HG02642 (cell line): ENCODE measurements at regions not wholly inside any gene's neighbourhood (a gene's known extent, or its start where the extent isn't known, plus 50 kb on each side); places are given as distances from the start of the nearest gene placed in this dataset.
"Not testable (repeated sequence)": the region's sequence is repeated elsewhere in the genome, so short reads cannot be mapped to it uniquely, and the experiment has no call there.

ENCODE experiments used
- ATAC-seq: cut with Tn5 transposase; IDR thresholded peaks from one replicate; pipeline ENCODE4 v1.9.1; 2021; ENCODE audit warnings: mild to moderate bottlenecking; ENCODE audit not compliant: unreplicated experiment, poor library complexity

- no peak for ATAC-seq
Observed at GRCh38 chr7:138308136-138308535, 151.9 kb upstream of the TRIM24 start.

- no peak for ATAC-seq
Observed at GRCh38 chr7:138309186-138309585, 150.9 kb upstream of the TRIM24 start.

DNA sequence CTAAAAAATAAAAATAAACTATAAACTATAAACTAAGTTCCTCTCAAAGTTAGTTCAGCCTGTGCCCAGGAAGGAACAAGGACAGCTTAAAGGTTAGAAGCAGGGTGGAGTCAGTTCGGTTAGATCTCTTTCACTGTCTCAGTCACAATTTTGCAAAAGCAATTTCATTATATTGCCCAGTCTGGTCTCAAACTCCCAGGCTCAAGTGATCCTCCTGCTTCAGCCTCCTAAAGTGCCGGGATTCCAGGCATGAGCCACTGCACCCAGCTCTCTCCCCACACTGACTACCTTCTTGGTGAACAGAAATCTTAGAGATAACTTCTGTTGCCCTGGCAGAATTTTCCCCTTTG is 146.3 kb upstream of the TRIM24 start:
- no peak for ATAC-seq

- peak; percentile 94 for ATAC-seq
Observed at GRCh38 chr7:138316421-138317043, 143.5 kb upstream of the TRIM24 start.

GRCh38 chr7:138317044-138317596 is 142.9 kb upstream of the TRIM24 start:
- ATAC-seq = no peak

GRCh38 chr7:138324941-138325340 is 135.1 kb upstream of the TRIM24 start:
- ATAC-seq = no peak

DNA sequence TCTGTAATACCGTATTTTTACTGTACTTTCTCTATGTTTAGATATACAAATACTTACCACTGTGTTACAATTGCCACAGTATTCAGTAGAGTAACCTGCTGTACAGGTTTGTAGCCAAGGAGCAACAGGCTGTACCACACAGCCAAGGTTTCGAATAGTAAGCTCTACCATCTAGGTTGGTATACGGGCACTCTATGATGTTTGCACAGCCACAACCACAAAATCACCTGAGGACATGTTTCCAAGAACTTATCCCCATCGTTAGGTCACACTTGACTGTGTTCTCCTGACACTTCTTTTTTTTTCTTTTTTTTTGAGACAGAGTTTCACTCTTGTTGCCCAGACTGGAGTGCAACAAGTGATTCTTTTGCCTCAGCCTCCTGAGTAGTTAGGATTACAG is 134.6 kb upstream of the TRIM24 start:
- ATAC-seq = no peak

DNA sequence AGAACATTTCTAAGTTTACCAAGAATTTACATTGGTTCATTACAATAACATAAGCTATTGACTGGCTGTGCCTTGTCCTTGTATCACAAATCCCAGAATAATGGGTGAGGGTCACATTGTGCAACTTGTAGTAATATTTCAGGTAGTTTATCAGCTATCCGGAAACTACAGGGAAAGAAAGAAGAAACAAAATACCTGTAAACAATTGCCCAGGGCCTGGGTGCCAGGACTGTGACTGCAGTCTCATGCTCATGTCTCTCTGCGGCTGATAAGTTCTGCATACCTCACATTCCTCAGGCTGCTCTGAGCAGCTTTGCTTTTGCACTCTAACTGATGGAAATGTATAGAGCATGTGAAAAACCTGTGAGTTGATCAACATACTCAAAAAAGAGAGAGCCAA is 131.8 kb upstream of the TRIM24 start:
- ATAC-seq = no peak

DNA sequence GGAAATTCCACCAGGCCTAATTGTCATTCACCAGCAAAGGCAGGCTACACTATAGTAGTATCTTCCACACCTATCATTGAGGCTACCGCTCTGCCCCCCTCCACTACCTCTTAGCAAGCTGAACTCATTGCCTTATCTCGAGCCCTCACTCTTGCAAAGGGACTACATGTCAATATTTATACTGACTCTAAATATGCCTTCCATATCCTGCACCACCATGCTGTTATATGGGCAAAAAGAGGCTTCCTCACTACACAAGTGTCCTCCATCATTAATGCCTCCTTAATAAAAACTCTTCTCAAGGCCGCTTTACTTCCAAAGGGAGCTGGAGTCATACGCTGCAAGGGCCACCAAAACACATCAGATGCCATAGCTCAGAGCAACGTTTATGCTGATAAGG is 127.2 kb upstream of the TRIM24 start:
- ATAC-seq = not testable (repeated sequence)

DNA sequence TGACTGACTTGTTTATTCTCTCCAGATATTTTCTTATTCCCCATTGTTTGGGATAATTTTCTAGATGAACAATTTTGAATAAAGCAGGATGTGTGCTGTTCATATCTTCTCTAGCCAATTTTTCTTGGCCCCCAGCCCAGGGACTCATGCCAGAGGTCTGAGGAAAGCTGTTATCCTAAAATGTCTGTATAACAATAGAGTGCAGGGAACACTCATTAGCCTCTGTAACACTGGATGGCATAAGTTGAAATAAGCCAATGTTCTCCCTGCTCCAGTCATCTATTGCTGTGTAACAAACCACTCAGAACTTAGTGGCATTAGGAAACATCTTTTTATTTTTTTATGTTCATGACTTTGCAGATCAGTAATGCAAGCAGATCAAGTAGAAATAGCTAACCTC is 121.7 kb upstream of the TRIM24 start:
- ATAC-seq = no peak

- ATAC-seq = not testable (repeated sequence)
Observed at GRCh38 chr7:138339229-138339628, 120.8 kb upstream of the TRIM24 start.

- no peak for ATAC-seq
Observed at GRCh38 chr7:138342990-138343389, 117.1 kb upstream of the TRIM24 start.

- ATAC-seq = no peak
Observed at GRCh38 chr7:138345567-138345966, 114.5 kb upstream of the TRIM24 start.

GRCh38 chr7:138346975-138347374 is 113.1 kb upstream of the TRIM24 start:
- no peak for ATAC-seq

GRCh38 chr7:138349841-138350700 is 110.0 kb upstream of the TRIM24 start:
- no peak for ATAC-seq

DNA sequence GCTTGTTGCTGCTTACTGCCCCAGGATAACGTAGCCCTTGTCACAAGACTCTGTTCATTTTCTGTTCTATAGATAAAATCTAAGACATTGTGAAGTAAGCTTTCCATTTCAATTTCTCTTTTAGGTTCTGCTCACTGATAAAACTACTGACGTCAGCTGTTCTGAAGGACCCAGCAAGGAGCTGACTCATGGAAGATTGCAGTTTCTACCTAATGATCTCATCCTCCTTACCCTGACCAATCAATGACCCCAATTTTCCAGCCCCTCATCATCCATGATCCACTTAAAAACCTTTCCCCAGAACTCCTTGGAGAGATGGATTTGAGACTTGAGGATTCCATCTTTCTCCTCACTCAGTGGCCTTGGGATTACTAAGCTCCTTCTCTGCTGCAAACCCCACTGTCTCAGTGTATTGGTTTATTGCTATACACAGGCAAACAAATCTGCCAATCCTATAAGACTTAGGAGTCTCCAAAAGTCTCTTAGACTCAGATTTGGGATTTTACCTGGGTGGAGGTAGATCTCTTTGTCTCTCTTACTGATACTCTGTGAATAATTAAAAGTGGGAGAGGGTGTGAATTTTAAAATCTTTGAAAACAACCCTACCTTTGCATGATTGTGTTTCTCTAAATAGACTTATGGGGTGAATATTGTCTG is 109.2 kb upstream of the TRIM24 start:
- no peak for ATAC-seq

DNA sequence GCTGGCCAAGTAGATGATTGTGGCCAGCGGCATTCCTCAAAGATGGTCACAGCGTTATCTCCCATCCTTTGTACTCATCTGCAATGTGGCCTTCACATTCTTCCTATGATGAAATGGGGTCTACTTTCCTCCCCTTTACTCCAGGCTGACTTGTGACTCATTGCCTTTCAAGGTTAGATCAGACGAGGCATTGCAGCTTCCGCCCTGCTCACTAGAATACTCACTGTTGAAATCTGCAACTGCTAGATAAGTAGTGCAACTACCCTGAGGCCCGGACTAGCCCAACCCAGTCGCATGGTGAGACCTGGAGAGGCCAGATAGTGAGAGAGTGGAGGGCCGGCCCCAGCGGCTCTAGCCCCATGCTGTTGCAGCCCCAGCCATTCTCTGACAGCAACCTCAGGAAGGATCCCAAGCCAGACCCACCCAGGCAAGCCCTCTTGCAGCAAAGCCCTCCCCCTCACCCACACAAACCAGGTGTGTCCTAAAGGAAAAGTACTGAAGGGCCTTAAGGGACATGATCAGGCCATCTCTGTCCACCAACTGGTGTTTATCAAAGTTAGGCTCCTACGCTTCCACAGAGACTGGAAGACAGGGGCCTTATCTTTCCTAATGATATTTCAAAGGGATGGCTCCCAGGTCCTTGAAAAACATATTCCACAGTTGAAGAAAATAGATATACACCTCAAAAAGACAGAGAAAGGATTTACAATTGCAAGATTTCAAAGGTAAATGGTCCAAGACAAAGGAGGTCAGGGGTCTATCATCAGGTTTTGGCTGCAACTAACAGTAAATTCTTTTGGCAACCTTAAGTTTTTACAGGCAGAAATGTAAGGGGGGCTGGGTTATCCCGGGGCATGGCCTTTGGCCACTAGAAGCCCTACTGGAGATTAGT is 107.2 kb upstream of the TRIM24 start:
- ATAC-seq = no peak

DNA sequence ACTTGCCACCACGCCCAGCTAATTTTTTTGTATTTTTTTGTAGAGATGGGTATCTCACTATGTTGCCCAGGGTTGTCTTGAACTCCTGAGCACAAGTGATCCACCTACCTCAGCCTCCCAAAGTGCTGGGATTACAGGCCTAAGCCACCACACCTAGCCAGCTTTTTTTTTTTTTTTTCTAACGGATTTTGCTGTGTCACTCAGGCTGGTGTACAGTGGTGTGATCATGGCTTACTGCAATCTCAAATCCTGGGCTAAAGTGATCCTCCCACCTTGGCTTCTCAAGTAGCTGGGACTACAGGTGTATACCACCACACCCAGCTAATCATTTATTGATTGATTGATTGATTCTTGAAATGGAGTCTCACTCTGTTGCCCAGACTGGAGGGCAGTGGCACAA is 106.0 kb upstream of the TRIM24 start:
- no peak for ATAC-seq

DNA sequence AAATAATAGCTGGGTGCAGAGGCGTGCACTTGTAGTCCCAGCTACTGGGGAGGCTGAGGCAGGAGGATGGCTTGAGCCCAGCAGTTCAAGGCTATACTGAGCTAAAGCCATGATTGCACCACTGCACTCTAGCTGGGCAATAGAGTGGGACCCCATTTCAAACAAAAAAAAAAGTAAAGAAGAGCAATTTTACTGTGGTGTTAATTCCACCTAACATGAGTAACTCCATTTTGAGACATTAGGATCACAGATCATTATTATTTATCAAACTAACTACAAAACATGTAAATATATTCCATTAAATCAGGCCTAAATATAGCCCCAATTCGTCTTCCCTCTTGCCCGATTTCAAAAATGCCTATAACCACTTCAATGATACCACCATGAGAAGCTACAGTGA is 104.8 kb upstream of the TRIM24 start:
- no peak for ATAC-seq

- ATAC-seq = no peak
Observed at GRCh38 chr7:138358850-138359341, 101.2 kb upstream of the TRIM24 start.
